Osteoblast (primary cell): ENCODE measurements at regions not wholly inside any gene's neighbourhood (a gene's known extent, or its start where the extent isn't known, plus 50 kb on each side); places are given as distances from the start of the nearest gene placed in this dataset.
A peak's percentile ranks its signal among the peaks of the same experiment; 100 is the strongest.

Experiments
- DNase-seq: peaks from one replicate; pipeline ENCODE4 v3.0.0; 2011; ENCODE audit warnings: low spot score, mixed read lengths; ENCODE audit not compliant: insufficient read length; ENCODE audit errors: missing footprints
- H2AFZ ChIP-seq: 2 replicates; pipeline ENCODE4 v1.6.0; 2011; ENCODE audit warnings: mild to moderate bottlenecking, low read length
- H3K27ac ChIP-seq: 2 replicates; pipeline ENCODE4 v1.5.1; 2011; ENCODE audit warnings: mild to moderate bottlenecking, low read depth, low read length, moderate library complexity
- H3K27me3 ChIP-seq: 2 replicates; pipeline ENCODE4 v1.6.0; 2012; ENCODE audit warnings: mild to moderate bottlenecking, control low read depth, inconsistent platforms, low read length, moderate library complexity; ENCODE audit not compliant: insufficient read depth
- H3K36me3 ChIP-seq: 2 replicates; pipeline ENCODE4 v1.5.1; 2011; ENCODE audit warnings: mild to moderate bottlenecking, low read length, control low read depth, moderate library complexity; ENCODE audit not compliant: insufficient read depth
- H3K4me1 ChIP-seq: 2 replicates; pipeline ENCODE4 v1.5.1; 2011; ENCODE audit warnings: mild to moderate bottlenecking, low read length, control low read depth, moderate library complexity; ENCODE audit not compliant: insufficient read depth
- H3K4me2 ChIP-seq: 2 replicates; pipeline ENCODE4 v1.6.0; 2011; ENCODE audit warnings: mild to moderate bottlenecking, low read length; ENCODE audit not compliant: insufficient read depth
- H3K4me3 ChIP-seq: fragments of 200-600 bp; sonication (generic); 3 replicates; pipeline ENCODE4 v1.5.1; 2012; ENCODE audit warnings: mild to moderate bottlenecking, low read length, inconsistent platforms; ENCODE audit not compliant: insufficient read depth
- H3K79me2 ChIP-seq: 2 replicates; pipeline ENCODE4 v1.6.0; 2012; ENCODE audit warnings: mild to moderate bottlenecking, low read length, control low read depth, inconsistent platforms; ENCODE audit not compliant: insufficient read depth
- H3K9me3 ChIP-seq: 2 replicates; pipeline ENCODE4 v1.5.1; 2011; ENCODE audit warnings: low read depth, low read length, control low read depth
- H4K20me1 ChIP-seq: 2 replicates; pipeline ENCODE4 v1.6.0; 2012; ENCODE audit warnings: mild to moderate bottlenecking, low read length, control low read depth; ENCODE audit not compliant: insufficient read depth
- TF ChIP-seq, protein P1 (sequence below): IDR thresholded peaks from 2 replicates; pipeline ENCODE4 v1.5.1; 2011; ENCODE audit warnings: mild to moderate bottlenecking, low read depth, low read length, moderate library complexity; ENCODE audit errors: extremely low read depth

DNA sequence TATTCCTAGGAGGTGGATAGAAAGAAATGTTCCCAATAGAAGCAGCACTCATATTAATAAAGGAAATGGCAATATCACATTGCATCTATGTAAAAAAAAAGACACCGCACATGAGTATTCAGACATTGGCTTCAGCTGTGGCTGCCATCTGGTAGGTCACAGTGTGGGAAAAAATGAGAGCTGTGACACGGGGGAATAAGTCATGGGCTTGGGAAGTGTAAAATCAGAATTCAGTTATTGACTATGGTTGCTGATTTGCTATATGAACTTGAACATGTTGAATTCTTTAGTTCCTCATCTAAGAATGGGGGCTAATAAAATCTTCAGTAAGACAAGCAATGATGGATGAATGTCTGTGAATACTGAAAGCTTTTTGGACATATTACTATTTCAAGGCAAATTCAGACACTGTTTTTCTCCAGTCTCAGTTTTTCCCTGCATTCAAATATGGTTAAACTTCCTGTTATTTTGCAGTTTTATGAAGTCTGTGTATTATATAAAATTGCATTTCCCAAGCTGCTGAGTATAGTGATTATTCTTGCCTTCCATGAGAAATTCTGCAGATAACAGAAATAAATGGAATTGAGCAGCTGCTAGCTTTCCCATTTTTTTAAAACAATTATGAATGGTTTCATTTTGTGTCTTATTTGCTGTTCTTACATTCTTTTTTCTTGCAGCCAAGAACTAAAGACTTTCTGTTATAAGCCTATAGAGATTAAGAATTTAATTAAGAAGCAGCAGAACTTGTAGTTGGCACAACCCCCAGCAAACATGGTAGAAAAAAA, 221.0 kb downstream of the ANKRD50 start:
- Histone ChIP-seq H3K4me1 (no peaks in the 10 kb centered on the region), H3K27ac (no peak overlapping the region), H2AFZ (no peak overlapping the region), H3K36me3 (no peaks in the 10 kb centered on the region), H3K79me2 (no peaks in the 10 kb centered on the region), H3K4me3 (no peak overlapping the region), H4K20me1 (no peaks in the 10 kb centered on the region), H3K27me3 (no peaks in the 10 kb centered on the region), H3K4me2 (no peak overlapping the region), H3K9me3 (no peaks in the 10 kb centered on the region)
- TF ChIP-seq, protein P1, sequence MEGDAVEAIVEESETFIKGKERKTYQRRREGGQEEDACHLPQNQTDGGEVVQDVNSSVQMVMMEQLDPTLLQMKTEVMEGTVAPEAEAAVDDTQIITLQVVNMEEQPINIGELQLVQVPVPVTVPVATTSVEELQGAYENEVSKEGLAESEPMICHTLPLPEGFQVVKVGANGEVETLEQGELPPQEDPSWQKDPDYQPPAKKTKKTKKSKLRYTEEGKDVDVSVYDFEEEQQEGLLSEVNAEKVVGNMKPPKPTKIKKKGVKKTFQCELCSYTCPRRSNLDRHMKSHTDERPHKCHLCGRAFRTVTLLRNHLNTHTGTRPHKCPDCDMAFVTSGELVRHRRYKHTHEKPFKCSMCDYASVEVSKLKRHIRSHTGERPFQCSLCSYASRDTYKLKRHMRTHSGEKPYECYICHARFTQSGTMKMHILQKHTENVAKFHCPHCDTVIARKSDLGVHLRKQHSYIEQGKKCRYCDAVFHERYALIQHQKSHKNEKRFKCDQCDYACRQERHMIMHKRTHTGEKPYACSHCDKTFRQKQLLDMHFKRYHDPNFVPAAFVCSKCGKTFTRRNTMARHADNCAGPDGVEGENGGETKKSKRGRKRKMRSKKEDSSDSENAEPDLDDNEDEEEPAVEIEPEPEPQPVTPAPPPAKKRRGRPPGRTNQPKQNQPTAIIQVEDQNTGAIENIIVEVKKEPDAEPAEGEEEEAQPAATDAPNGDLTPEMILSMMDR: no peak
- DNase-seq: peak; percentile 11

- TF ChIP-seq, protein P1: no peak
- Histone ChIP-seq H3K4me3 (no peak overlapping the region), H3K36me3 (no peaks in the 10 kb centered on the region), H2AFZ (no peak overlapping the region), H3K27ac (no peak overlapping the region), H3K9me3 (no peaks in the 10 kb centered on the region), H3K79me2 (no peaks in the 10 kb centered on the region), H3K27me3 (no peaks in the 10 kb centered on the region), H4K20me1 (no peaks in the 10 kb centered on the region), H3K4me2 (no peak overlapping the region), H3K4me1 (no peaks in the 10 kb centered on the region)
- DNase-seq: no peak
Observed at GRCh38 chr4:124499261-124499660, 213.3 kb downstream of the ANKRD50 start.

DNA sequence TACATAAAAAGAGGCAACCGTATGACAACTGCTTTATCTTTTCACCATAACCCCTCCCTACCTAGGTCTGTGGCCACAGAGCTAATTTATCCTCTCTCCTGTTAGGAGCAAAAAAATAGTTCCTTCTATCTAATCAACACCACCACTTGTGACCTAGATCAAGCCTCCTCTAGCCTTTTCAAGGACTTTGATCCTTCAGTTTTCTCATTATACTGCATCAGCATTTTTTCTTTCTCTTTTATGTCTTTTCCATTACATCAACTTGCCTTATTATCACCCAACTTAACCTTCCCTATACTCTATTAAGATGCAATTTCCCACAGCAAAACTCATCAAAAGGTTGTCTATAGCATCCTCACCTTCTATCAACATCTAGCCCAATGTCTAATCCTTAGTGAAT, 211.0 kb downstream of the ANKRD50 start:
- H2AFZ ChIP-seq: no peak overlapping the region
- no peak overlapping the region for H3K27ac ChIP-seq
- no peaks in the 10 kb centered on the region for H3K79me2 ChIP-seq
- TF ChIP-seq, protein P1: no peak
- no peaks in the 10 kb centered on the region for H3K27me3 ChIP-seq
- H3K36me3 ChIP-seq: no peaks in the 10 kb centered on the region
- no peaks in the 10 kb centered on the region for H3K9me3 ChIP-seq
- H4K20me1 ChIP-seq: no peaks in the 10 kb centered on the region
- H3K4me3 ChIP-seq: no peak overlapping the region
- H3K4me1 ChIP-seq: no peaks in the 10 kb centered on the region
- no peak overlapping the region for H3K4me2 ChIP-seq
- no peak for DNase-seq

- no peak overlapping the region for H3K4me2 ChIP-seq
- no peak overlapping the region for H2AFZ ChIP-seq
- DNase-seq: no peak
- no peaks in the 10 kb centered on the region for H3K27me3 ChIP-seq
- H3K27ac ChIP-seq: no peak overlapping the region
- H3K4me3 ChIP-seq: no peak overlapping the region
- no peaks in the 10 kb centered on the region for H3K79me2 ChIP-seq
- no peaks in the 10 kb centered on the region for H4K20me1 ChIP-seq
- no peaks in the 10 kb centered on the region for H3K36me3 ChIP-seq
- no peaks in the 10 kb centered on the region for H3K4me1 ChIP-seq
- no peaks in the 10 kb centered on the region for H3K9me3 ChIP-seq
- TF ChIP-seq, protein P1: no peak
Observed at GRCh38 chr4:124504431-124504830, 208.1 kb downstream of the ANKRD50 start.
